Peyer's patch (tissue), 4 donors: ENCODE measurements at regions not wholly inside any gene's neighbourhood (a gene's known extent, or its start where the extent isn't known, plus 50 kb on each side); places are given as distances from the start of the nearest gene placed in this dataset.

Experiments
- CTCF ChIP-seq, 6 experiments: fragments of 450-650 bp in 4 of 6; fragments of 200-600 bp in 2 of 6; sonication (generic) in 1 of 6; IDR thresholded peaks; one replicate each; pipeline ENCODE4 v1.5.1; 2017 to 2019; ENCODE audit warnings: antibody characterized with exemption in 6 of 6, mild to moderate bottlenecking in 3 of 6, moderate library complexity in 1 of 6
- POLR2A ChIP-seq, 2 donors: fragments of 450-650 bp; IDR thresholded peaks; one replicate each; pipeline ENCODE4 v1.5.1; 2017; ENCODE audit warnings: antibody characterized with exemption in 2 of 2, mild to moderate bottlenecking in 2 of 2, moderate library complexity in 2 of 2

GRCh38 chr5:110072651-110073050, 382.9 kb downstream of the MAN2A1 start:
- TF ChIP-seq CTCF (IDR thresholded peaks at IDR 0.05), result no peak
- no peak for TF ChIP-seq POLR2A (IDR thresholded peaks at IDR 0.05)
